Muscle of arm (tissue), 1 donor: ENCODE measurements at regions not wholly inside any gene's neighbourhood (a gene's known extent, or its start where the extent isn't known, plus 50 kb on each side); places are given as distances from the start of the nearest gene placed in this dataset.

Source experiments
- DNase-seq: peaks from one replicate; pipeline ENCODE4 v3.0.0-alpha.2; 2013

DNA sequence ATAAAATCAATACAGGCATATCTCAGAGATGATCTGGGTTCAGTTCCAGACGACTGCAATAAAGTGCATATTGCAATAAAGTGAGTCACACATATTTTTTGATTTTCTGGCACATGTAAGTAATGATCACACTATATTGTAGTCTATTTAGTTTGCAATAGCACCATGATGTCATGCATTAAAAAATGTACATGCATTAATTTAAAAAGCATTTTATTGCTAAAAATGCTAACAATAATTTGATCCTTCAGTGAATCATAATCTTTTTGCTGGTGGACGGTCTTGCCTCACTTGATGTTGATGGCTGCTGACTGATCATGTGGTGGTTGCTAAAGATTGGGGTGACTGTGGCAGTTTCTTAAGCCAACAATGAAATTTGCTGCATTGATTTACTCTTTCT is 511.1 kb downstream of the OTOL1 start:
- DNase-seq = no peak

- no peak for DNase-seq
Observed at GRCh38 chr3:162012633-162013032, 516.0 kb downstream of the OTOL1 start.

- no peak for DNase-seq
Observed at GRCh38 chr3:162014284-162014683, 517.7 kb downstream of the OTOL1 start.

DNA sequence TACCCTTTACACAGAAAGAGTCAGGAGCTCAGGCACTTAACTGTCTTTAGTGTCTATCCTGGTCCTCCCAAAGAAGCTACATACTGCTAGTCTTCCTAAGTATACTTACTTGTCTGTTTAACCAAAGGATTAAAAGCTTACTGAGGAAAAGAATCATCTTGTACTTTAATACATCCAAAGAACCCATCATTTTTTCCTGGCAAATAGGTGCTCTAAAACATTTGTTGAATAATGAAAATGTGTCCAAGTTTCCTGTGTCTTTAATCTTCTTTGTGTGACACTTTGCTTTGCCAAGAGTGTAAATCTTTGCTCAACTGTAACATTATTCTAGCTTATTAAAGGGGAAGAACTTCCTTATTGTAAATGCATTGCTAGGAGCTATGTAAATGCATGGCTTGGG is 519.2 kb downstream of the OTOL1 start:
- DNase-seq = peak; percentile 40

GRCh38 chr3:162019817-162020216 is 523.2 kb downstream of the OTOL1 start:
- DNase-seq = no peak

GRCh38 chr3:162021206-162021605 is 524.6 kb downstream of the OTOL1 start:
- DNase-seq = no peak

GRCh38 chr3:162022911-162023310 is 526.3 kb downstream of the OTOL1 start:
- DNase-seq = no peak

GRCh38 chr3:162029736-162030135 is 533.1 kb downstream of the OTOL1 start:
- peak; percentile 86 for DNase-seq

DNA sequence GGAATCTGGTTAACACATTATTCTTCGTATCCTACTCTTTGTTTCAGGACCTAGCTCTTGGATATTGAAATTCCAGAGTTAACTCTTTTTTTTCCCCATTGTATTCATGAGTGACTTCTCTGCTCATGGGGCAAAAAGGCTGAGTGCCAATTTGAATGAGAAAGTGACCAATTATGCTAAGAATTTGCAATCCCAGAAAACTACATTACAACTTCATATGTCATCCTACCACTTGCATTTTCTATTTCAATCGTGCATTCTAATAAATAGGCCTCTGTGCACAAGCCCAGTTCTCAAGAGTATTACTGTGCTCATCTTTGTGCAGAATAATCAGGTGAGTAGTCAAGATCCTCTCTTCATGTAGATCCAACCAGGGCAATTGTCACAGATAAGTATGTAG is 537.8 kb downstream of the OTOL1 start:
- DNase-seq = no peak

- DNase-seq = no peak
Observed at GRCh38 chr3:162041622-162042021, 545.0 kb downstream of the OTOL1 start.

- DNase-seq = no peak
Observed at GRCh38 chr3:162052636-162053035, 556.0 kb downstream of the OTOL1 start.

GRCh38 chr3:162072656-162073164 is 576.1 kb downstream of the OTOL1 start:
- no peak for DNase-seq

DNA sequence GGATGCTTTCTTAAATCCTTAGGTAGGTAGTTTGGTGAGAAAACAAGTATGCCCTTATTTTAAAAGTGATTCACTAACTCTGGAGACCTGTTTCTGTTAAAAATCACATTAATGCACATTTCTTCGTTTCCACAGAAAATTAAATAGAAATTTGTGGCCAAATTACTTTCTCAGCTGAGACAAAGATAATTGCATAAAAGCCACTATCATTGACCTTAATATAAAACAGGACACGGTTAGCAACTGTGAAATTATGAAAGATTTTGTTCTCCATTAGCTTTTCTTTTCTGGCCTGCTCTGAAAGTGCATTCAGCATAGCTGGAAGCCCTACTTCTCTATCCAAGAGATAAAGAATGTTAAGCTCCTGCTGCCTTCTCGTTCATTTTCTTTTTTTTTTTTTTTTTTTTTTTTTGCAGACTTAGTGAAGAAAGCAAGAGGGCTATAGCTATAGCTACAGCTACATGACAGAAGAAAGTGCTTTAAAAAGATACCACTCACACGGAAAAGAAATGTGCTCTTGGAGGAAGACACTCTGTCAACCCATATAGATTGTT is 576.9 kb downstream of the OTOL1 start:
- no peak for DNase-seq

- no peak for DNase-seq
Observed at GRCh38 chr3:162077108-162077507, 580.5 kb downstream of the OTOL1 start.

GRCh38 chr3:162082516-162082915 is 585.9 kb downstream of the OTOL1 start:
- DNase-seq = no peak

DNA sequence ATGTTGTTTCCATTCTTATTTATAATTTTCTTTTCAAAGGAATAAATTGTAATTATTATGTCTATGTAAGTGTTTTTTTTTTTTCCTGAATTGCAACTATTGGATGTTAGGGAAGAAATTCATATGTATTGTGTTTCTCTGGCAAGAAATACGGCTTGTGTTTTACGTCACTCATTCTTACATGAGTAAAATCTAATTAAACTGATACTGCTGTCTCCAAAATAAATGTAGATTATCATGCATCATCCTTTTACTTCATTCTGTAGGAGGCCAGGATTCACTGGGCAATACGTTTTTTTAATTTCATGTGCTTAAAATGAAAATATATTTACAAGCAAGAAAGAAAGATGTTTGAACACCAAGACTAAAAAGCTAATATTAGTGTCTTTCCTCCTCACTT is 590.8 kb downstream of the OTOL1 start:
- DNase-seq = no peak

GRCh38 chr3:162092751-162093150 is 596.1 kb downstream of the OTOL1 start:
- DNase-seq = no peak

DNA sequence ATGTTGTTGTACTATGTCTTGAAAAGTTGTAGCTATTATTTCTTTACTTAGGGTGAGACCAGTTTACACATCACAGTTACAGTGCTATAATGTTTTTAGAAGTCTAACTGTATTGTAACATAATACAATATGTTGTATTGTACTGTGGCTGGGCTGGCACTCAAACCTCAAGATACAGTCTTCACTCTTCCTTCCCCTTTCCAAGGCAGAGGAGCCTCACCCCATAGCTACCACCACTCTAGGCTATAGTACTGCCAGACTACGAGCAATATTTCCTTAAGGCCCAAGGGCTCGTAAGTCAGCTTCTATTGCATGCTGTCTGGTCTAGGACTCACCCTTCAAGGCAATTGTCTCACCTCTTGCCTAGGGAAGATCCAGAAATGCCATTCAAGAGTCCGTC is 597.7 kb downstream of the OTOL1 start:
- no peak for DNase-seq

- DNase-seq = no peak
Observed at GRCh38 chr3:162096874-162097273, 600.3 kb downstream of the OTOL1 start.

- DNase-seq = no peak
Observed at GRCh38 chr3:162103808-162104207, 607.2 kb downstream of the OTOL1 start.

- DNase-seq = no peak
Observed at GRCh38 chr3:162111861-162112260, 615.3 kb downstream of the OTOL1 start.

GRCh38 chr3:162112719-162113118 is 616.1 kb downstream of the OTOL1 start:
- DNase-seq = no peak

- DNase-seq = no peak
Observed at GRCh38 chr3:162117961-162118360, 621.4 kb downstream of the OTOL1 start.

GRCh38 chr3:162119651-162120050 is 623.0 kb downstream of the OTOL1 start:
- DNase-seq = no peak

DNA sequence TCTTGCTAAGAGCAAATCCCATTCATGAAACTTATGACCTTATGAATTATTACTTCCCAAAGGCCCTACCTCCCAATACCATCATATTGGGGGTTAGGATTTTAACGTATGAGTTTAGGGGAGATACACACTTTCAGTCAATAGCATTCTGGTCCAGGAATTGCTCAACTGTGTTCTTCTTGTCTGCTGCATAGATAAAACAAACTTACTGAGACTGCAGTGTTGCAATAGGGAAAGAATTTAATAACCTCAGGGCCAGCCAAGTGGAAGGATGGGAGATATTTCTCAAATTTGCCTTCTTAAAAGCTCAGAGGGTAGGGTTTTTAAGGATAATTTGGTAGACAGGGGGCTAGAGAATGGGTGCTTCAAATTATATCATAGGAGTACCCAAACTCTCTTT is 625.8 kb downstream of the OTOL1 start:
- DNase-seq = no peak
